ENCODE measurements at regions not wholly inside any gene's neighbourhood (a gene's known extent, or its start where the extent isn't known, plus 50 kb on each side); places are given as distances from the start of the nearest gene placed in this dataset.

- no peak overlapping the region for H3K4me3 Mint-ChIP-seq (ENCODE audit: unreplicated experiment)
- H3K4me2 ChIP-seq (ENCODE audit: low read length) = no peak overlapping the region
- no peaks in the 10 kb centered on the region for H3K36me3 Mint-ChIP-seq (ENCODE audit: low read depth, unreplicated experiment)
- H3K4me3 ChIP-seq (ENCODE audit: insufficient read depth, low read depth, low read length) = no peak overlapping the region
- FAIRE-seq = no peak
- no peaks in the 10 kb centered on the region for H4K20me1 ChIP-seq (ENCODE audit: insufficient read depth, low read length)
- TF ChIP-seq EZH2 (IDR thresholded peaks at IDR 0.05; ENCODE audit: insufficient read depth, low read length) (no peak), CTCF (IDR thresholded peaks at IDR 0.05; ENCODE audit: insufficient read depth, low read depth, low read length) (no peak)
- no peaks in the 10 kb centered on the region for H3K27me3 Mint-ChIP-seq (ENCODE audit: low read depth, unreplicated experiment)
- no peaks in the 10 kb centered on the region for H3K27me3 ChIP-seq (ENCODE audit: insufficient read depth, low read length)
- H3K4me1 ChIP-seq (ENCODE audit: insufficient read depth, low read length) = no peaks in the 10 kb centered on the region
- no peaks in the 10 kb centered on the region for H3K36me3 ChIP-seq (ENCODE audit: insufficient read depth, low read length)
- H3K79me2 ChIP-seq (ENCODE audit: insufficient read depth, low read length) = no peaks in the 10 kb centered on the region
- no peak overlapping the region for H3K27ac ChIP-seq (ENCODE audit: low read depth, low read length)
- H3K9me3 ChIP-seq (ENCODE audit: insufficient read depth, low read depth, low read length) = no peaks in the 10 kb centered on the region
- no peak overlapping the region for H3K27ac Mint-ChIP-seq (ENCODE audit: unreplicated experiment)
- no peak overlapping the region for H3K9ac ChIP-seq (ENCODE audit: low read length)
- DNase-seq (ENCODE audit: low read depth) = no peak
- H2AFZ ChIP-seq (ENCODE audit: low read depth, low read length) = no peak overlapping the region
- no peaks in the 10 kb centered on the region for H3K9me3 Mint-ChIP-seq (ENCODE audit: unreplicated experiment)
- H3K4me1 Mint-ChIP-seq (ENCODE audit: low read depth, unreplicated experiment) = no peaks in the 10 kb centered on the region
Observed at GRCh38 chr4:165656399-165656798, 216.6 kb upstream of the TLL1 start.

- Histone ChIP-seq H3K4me1 (ENCODE audit: insufficient read depth, low read length) (no peaks in the 10 kb centered on the region), H3K4me2 (ENCODE audit: low read length) (no peak overlapping the region), H4K20me1 (ENCODE audit: insufficient read depth, low read length) (no peaks in the 10 kb centered on the region), H3K9ac (ENCODE audit: low read length) (no peak overlapping the region), H3K9me3 (ENCODE audit: insufficient read depth, low read depth, low read length) (no peaks in the 10 kb centered on the region), H2AFZ (ENCODE audit: low read depth, low read length) (no peak overlapping the region), H3K27me3 (ENCODE audit: insufficient read depth, low read length) (no peaks in the 10 kb centered on the region), H3K36me3 (ENCODE audit: insufficient read depth, low read length) (no peaks in the 10 kb centered on the region), H3K4me3 (ENCODE audit: insufficient read depth, low read depth, low read length) (no peak overlapping the region), H3K27ac (ENCODE audit: low read depth, low read length) (no peak overlapping the region), H3K79me2 (ENCODE audit: insufficient read depth, low read length) (no peaks in the 10 kb centered on the region)
- FAIRE-seq = no peak
- no peaks in the 10 kb centered on the region for H3K4me1 Mint-ChIP-seq (ENCODE audit: low read depth, unreplicated experiment)
- TF ChIP-seq EZH2 (IDR thresholded peaks at IDR 0.05; ENCODE audit: insufficient read depth, low read length) (no peak), CTCF (IDR thresholded peaks at IDR 0.05; ENCODE audit: insufficient read depth, low read depth, low read length) (no peak)
- DNase-seq (ENCODE audit: low read depth) = no peak
- no peaks in the 10 kb centered on the region for H3K9me3 Mint-ChIP-seq (ENCODE audit: unreplicated experiment)
- no peaks in the 10 kb centered on the region for H3K27me3 Mint-ChIP-seq (ENCODE audit: low read depth, unreplicated experiment)
- H3K4me3 Mint-ChIP-seq (ENCODE audit: unreplicated experiment) = no peak overlapping the region
- H3K36me3 Mint-ChIP-seq (ENCODE audit: low read depth, unreplicated experiment) = no peaks in the 10 kb centered on the region
- H3K27ac Mint-ChIP-seq (ENCODE audit: unreplicated experiment) = no peak overlapping the region
Observed at GRCh38 chr4:165656829-165657490, 216.1 kb upstream of the TLL1 start.

- Histone ChIP-seq H3K27ac (ENCODE audit: low read depth, low read length) (no peak overlapping the region), H3K4me3 (ENCODE audit: insufficient read depth, low read depth, low read length) (no peak overlapping the region), H4K20me1 (ENCODE audit: insufficient read depth, low read length) (no peaks in the 10 kb centered on the region), H3K36me3 (ENCODE audit: insufficient read depth, low read length) (no peaks in the 10 kb centered on the region), H3K4me1 (ENCODE audit: insufficient read depth, low read length) (peaks cover 3% of the 10 kb centered on the region), H3K9me3 (ENCODE audit: insufficient read depth, low read depth, low read length) (no peaks in the 10 kb centered on the region), H3K9ac (ENCODE audit: low read length) (no peak overlapping the region), H3K27me3 (ENCODE audit: insufficient read depth, low read length) (no peaks in the 10 kb centered on the region), H3K4me2 (ENCODE audit: low read length) (no peak overlapping the region), H2AFZ (ENCODE audit: low read depth, low read length) (no peak overlapping the region), H3K79me2 (ENCODE audit: insufficient read depth, low read length) (no peaks in the 10 kb centered on the region)
- peak; percentile 39 for DNase-seq (ENCODE audit: low read depth)
- no peaks in the 10 kb centered on the region for H3K27me3 Mint-ChIP-seq (ENCODE audit: low read depth, unreplicated experiment)
- FAIRE-seq = no peak
- no peak overlapping the region for H3K27ac Mint-ChIP-seq (ENCODE audit: unreplicated experiment)
- H3K36me3 Mint-ChIP-seq (ENCODE audit: low read depth, unreplicated experiment) = no peaks in the 10 kb centered on the region
- TF ChIP-seq EZH2 (IDR thresholded peaks at IDR 0.05; ENCODE audit: insufficient read depth, low read length) (no peak), CTCF (IDR thresholded peaks at IDR 0.05; ENCODE audit: insufficient read depth, low read depth, low read length) (no peak)
- peaks cover 7% of the 10 kb centered on the region for H3K4me1 Mint-ChIP-seq (ENCODE audit: low read depth, unreplicated experiment)
- no peaks in the 10 kb centered on the region for H3K9me3 Mint-ChIP-seq (ENCODE audit: unreplicated experiment)
- H3K4me3 Mint-ChIP-seq (ENCODE audit: unreplicated experiment) = no peak overlapping the region
Observed at GRCh38 chr4:165662341-165662740, 210.7 kb upstream of the TLL1 start.

Measured in astrocyte (in vitro differentiated cells and primary cell).